RWPE2 (cell line): ENCODE measurements at regions not wholly inside any gene's neighbourhood (a gene's known extent, or its start where the extent isn't known, plus 50 kb on each side); places are given as distances from the start of the nearest gene placed in this dataset.

Experiments used
- ATAC-seq: fragments of 200-7000 bp; cut with Tn5 transposase; 3 replicates; pipeline ENCODE4 v1.9.1; 2021; ENCODE audit warnings: low read depth
- DNase-seq: peaks from one replicate; pipeline ENCODE4 v3.0.0-alpha.2; 2020; ENCODE audit warnings: low spot score
- H3K27ac ChIP-seq: fragments of 450-650 bp; 2 replicates; pipeline ENCODE4 v1.5.1; 2017; ENCODE audit warnings: mild to moderate bottlenecking; ENCODE audit not compliant: poor library complexity, severe bottlenecking
- H3K27me3 ChIP-seq: fragments of 250-450 bp; sonication (Bioruptor Pico); 2 replicates; pipeline ENCODE4 v1.5.1; 2021; ENCODE audit warnings: mild to moderate bottlenecking, moderate library complexity; ENCODE audit not compliant: insufficient read depth, poor library complexity, severe bottlenecking
- H3K36me3 ChIP-seq: fragments of 250-450 bp; sonication (Bioruptor Pico); 2 replicates; pipeline ENCODE4 v1.5.1; 2020; ENCODE audit warnings: low read depth, mild to moderate bottlenecking, moderate library complexity
- H3K4me1 ChIP-seq: fragments of 250-450 bp; sonication (Bioruptor Pico); 2 replicates; pipeline ENCODE4 v1.5.1; 2021; ENCODE audit warnings: mild to moderate bottlenecking, moderate library complexity; ENCODE audit not compliant: insufficient read depth, poor library complexity, severe bottlenecking
- H3K4me3 ChIP-seq: fragments of 250-450 bp; sonication (Bioruptor Pico); 2 replicates; pipeline ENCODE4 v1.5.1; 2021; ENCODE audit warnings: mild to moderate bottlenecking, moderate library complexity; ENCODE audit not compliant: severe bottlenecking
- H3K9me3 ChIP-seq: fragments of 250-450 bp; sonication (Bioruptor Pico); 2 replicates; pipeline ENCODE4 v1.5.1; 2021; ENCODE audit warnings: mild to moderate bottlenecking, moderate library complexity; ENCODE audit not compliant: severe bottlenecking
- CTCF ChIP-seq: fragments of 450-650 bp; IDR thresholded peaks from one replicate; pipeline ENCODE4 v1.5.1; 2017; ENCODE audit warnings: mild to moderate bottlenecking, moderate library complexity; ENCODE audit not compliant: poor library complexity, severe bottlenecking

- H3K4me1 ChIP-seq, result peaks cover 25% of the 10 kb centered on the region
Measured at GRCh38 chr11:37323843-37324242, 725.8 kb upstream of the RAG2 start.

GRCh38 chr11:37322333-37323194, 724.5 kb upstream of the RAG2 start:
- Histone ChIP-seq H3K9me3 (no peaks in the 10 kb centered on the region), H3K4me1 (peaks cover 25% of the 10 kb centered on the region), H3K27ac (no peak overlapping the region), H3K4me3 (peak overlapping the region; percentile 18), H3K36me3 (no peaks in the 10 kb centered on the region), H3K27me3 (no peaks in the 10 kb centered on the region)
- ATAC-seq (no peak), DNase-seq (no peak)
- no peak for TF ChIP-seq CTCF

More at GRCh38 chr11:37323843-37324242, 725.8 kb upstream of the RAG2 start:
- Histone ChIP-seq H3K27ac (no peak overlapping the region), H3K27me3 (no peaks in the 10 kb centered on the region), H3K9me3 (no peaks in the 10 kb centered on the region), H3K4me3 (no peak overlapping the region), H3K36me3 (no peaks in the 10 kb centered on the region)
- TF ChIP-seq CTCF, result no peak
- DNase-seq (no peak), ATAC-seq (no peak)

GRCh38 chr11:37320921-37321320, 722.9 kb upstream of the RAG2 start:
- no peak for TF ChIP-seq CTCF
- Histone ChIP-seq H3K36me3 (no peaks in the 10 kb centered on the region), H3K27ac (peak overlapping the region; percentile 32), H3K4me1 (peaks cover 25% of the 10 kb centered on the region), H3K9me3 (no peaks in the 10 kb centered on the region), H3K27me3 (no peaks in the 10 kb centered on the region), H3K4me3 (no peak overlapping the region)
- no peak for DNase-seq
- ATAC-seq, result peak; percentile 96

- Histone ChIP-seq H3K4me3 (no peak overlapping the region), H3K4me1 (peaks cover 31% of the 10 kb centered on the region), H3K27me3 (no peaks in the 10 kb centered on the region), H3K9me3 (no peaks in the 10 kb centered on the region), H3K36me3 (no peaks in the 10 kb centered on the region), H3K27ac (no peak overlapping the region)
- ATAC-seq (no peak), DNase-seq (no peak)
- TF ChIP-seq CTCF, result no peak
Measured at GRCh38 chr11:37317803-37318202, 719.8 kb upstream of the RAG2 start.

GRCh38 chr11:37313266-37313665, 715.2 kb upstream of the RAG2 start:
- no peaks in the 10 kb centered on the region for H3K9me3 ChIP-seq
- no peak for DNase-seq

More at GRCh38 chr11:37313266-37313665, 715.2 kb upstream of the RAG2 start:
- Histone ChIP-seq H3K4me1 (peaks cover 12% of the 10 kb centered on the region), H3K27ac (peak overlapping the region; percentile 13), H3K4me3 (no peak overlapping the region), H3K27me3 (no peaks in the 10 kb centered on the region), H3K36me3 (no peaks in the 10 kb centered on the region)
- TF ChIP-seq CTCF, result no peak
- peak; percentile 45; the same call in 1 of the 3 replicates for ATAC-seq
